ENCODE measurements at regions not wholly inside any gene's neighbourhood (a gene's known extent, or its start where the extent isn't known, plus 50 kb on each side); places are given as distances from the start of the nearest gene placed in this dataset.

DNA sequence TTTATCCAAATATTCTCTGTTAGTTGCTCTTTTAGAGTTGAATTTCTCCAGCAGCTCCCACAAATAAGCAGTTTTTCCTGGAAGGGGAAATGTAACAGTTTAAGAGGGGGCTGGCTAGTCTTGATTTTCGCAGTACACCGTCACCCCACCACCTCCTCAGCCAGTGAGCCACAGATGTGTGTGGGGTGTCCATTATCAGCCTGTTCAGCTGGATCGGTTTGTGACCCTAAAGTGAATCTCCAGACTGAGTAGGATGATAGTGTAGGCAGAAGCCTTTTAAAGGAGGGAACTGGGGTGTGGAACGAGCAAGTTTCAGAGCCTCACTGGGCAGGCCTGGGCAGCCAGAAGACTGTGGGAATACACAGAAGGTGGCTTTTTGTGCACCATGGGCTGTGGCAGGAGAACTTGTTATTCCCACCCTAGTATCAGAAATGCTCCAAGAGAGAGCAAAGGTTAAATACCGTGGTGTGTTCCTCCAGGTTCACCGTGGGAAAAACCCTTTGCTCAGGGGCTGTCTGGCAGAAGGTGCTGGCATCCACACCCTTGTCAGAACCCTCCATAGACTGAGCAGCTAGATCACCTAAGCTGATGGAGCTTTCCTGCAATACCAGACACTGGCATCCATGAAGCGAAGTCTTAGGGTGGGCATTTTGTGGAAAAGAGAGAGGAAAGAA lies 230.9 kb upstream of the MOCS1 start:
- DNase-seq = no peak
- Histone ChIP-seq H3K27ac (replicated peaks) (no peak overlapping the region), H3K9me3 (replicated peaks) (peaks cover 5% of the 10 kb centered on the region), H3K4me3 (no peak overlapping the region), H3K27me3 (ENCODE audit: low read depth) (peaks cover 44% of the 10 kb centered on the region), H3K4me1 (no peaks in the 10 kb centered on the region), H3K36me3 (no peaks in the 10 kb centered on the region)
- TF ChIP-seq, protein P1, sequence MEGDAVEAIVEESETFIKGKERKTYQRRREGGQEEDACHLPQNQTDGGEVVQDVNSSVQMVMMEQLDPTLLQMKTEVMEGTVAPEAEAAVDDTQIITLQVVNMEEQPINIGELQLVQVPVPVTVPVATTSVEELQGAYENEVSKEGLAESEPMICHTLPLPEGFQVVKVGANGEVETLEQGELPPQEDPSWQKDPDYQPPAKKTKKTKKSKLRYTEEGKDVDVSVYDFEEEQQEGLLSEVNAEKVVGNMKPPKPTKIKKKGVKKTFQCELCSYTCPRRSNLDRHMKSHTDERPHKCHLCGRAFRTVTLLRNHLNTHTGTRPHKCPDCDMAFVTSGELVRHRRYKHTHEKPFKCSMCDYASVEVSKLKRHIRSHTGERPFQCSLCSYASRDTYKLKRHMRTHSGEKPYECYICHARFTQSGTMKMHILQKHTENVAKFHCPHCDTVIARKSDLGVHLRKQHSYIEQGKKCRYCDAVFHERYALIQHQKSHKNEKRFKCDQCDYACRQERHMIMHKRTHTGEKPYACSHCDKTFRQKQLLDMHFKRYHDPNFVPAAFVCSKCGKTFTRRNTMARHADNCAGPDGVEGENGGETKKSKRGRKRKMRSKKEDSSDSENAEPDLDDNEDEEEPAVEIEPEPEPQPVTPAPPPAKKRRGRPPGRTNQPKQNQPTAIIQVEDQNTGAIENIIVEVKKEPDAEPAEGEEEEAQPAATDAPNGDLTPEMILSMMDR (IDR thresholded peaks at IDR 0.05; ENCODE audit: borderline replicate concordance) = no peak
- intact Hi-C loops (cut with micrococcal nuclease) = no loop called here

DNA sequence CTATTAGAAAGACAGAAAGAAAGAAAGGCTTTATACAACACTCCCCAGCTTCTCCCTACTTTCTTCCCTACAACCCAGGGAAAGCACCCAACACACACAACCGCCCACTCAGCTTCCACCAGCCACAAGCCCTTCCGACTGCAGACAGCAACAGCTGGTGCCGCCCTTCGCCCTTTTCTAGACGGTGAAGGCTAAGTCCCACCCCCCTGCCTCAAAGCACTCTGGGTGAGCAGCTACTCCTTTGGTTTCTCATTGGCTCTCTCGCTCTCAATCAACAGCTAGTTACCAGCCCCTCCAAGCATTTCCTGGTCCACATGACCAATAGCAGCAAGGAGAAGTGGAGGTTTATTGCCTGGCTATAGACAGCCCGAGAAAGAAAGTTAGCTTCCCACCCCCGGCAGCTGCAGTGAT lies 230.1 kb upstream of the MOCS1 start:
- TF ChIP-seq, protein P1 (IDR thresholded peaks at IDR 0.05; ENCODE audit: borderline replicate concordance) = no peak
- H3K4me3 ChIP-seq = no peak overlapping the region
- intact Hi-C loops (cut with micrococcal nuclease) = no loop called here

DNA sequence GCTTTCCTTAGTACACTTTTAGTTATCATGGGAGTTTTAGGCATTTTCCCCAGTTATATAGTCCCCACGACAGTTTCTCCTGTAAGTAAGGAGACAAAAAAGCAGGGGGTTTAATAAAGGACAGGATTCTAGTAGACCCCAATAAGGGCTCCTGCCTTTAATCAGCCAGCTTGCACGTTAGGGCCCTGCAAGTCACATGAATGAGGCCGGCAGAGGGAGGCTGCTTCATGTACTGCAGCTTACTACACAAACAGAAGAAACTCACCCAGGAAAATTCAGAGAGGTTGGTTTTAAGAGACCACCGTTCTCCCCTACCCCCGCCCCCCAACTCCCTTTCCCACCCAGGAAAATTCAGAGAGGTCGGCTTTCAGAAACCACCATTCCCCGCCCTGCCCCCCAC lies 229.7 kb upstream of the MOCS1 start:
- TF ChIP-seq, protein P1 (IDR thresholded peaks at IDR 0.05; ENCODE audit: borderline replicate concordance) = no peak
- Histone ChIP-seq H3K4me3 (no peak overlapping the region), H3K27ac (replicated peaks) (no peak overlapping the region), H3K36me3 (no peaks in the 10 kb centered on the region), H3K4me1 (no peaks in the 10 kb centered on the region), H3K27me3 (ENCODE audit: low read depth) (peaks cover 37% of the 10 kb centered on the region), H3K9me3 (replicated peaks) (peaks cover 6% of the 10 kb centered on the region)
- DNase-seq = no peak
- intact Hi-C loops (cut with micrococcal nuclease) = no loop called here

More for the DNA sequence above, 230.1 kb upstream of the MOCS1 start:
- Histone ChIP-seq H3K27ac (replicated peaks) (no peak overlapping the region), H3K27me3 (ENCODE audit: low read depth) (peaks cover 41% of the 10 kb centered on the region), H3K36me3 (no peaks in the 10 kb centered on the region), H3K9me3 (replicated peaks) (peaks cover 6% of the 10 kb centered on the region), H3K4me1 (no peaks in the 10 kb centered on the region)
- DNase-seq = no peak

DNA sequence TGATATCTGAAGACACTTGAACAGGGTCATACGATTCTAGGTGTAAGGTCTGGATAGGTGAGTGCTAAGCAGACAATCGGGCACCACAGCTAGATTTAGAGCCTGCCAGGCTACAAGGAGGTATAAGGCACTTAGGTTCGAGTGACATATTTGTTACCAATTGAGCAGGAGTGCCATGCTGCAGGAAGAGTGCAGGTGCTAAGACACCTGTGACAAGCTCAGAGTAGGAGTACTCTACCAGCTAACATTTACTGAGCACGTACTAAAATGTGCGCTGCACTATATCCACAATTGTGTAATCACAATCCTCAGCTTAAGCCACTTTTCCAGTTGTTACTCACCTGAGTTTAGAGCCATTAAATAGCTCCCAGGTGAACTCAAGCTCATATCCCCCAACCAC lies 227.8 kb upstream of the MOCS1 start:
- TF ChIP-seq, protein P1 (IDR thresholded peaks at IDR 0.05; ENCODE audit: borderline replicate concordance) = no peak
- Histone ChIP-seq H3K27ac (replicated peaks) (no peak overlapping the region), H3K4me3 (no peak overlapping the region)

DNA sequence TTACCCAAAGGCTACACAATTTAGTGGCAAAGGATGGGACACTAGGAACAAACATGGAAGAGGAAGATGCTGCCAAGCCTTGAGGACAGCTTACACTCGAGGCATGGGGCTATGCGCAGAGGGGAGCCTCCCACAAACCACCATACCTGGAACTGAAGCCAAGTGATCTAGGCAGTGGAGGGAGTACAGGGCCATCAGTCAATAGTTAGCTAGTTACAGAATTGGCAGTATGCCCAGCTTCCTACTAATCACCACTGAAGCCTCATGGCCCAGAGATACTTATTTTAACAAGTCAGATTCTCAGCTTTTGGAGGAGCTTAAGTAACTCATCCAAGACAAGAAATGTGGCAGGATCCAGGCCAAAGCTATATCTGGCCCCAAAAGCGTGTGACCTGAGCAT lies 226.6 kb upstream of the MOCS1 start:
- Histone ChIP-seq H3K4me3 (no peak overlapping the region), H3K4me1 (no peaks in the 10 kb centered on the region), H3K27ac (replicated peaks) (no peak overlapping the region), H3K9me3 (replicated peaks) (peaks cover 6% of the 10 kb centered on the region), H3K27me3 (ENCODE audit: low read depth) (peaks cover 43% of the 10 kb centered on the region), H3K36me3 (no peaks in the 10 kb centered on the region)
- TF ChIP-seq, protein P1 (IDR thresholded peaks at IDR 0.05; ENCODE audit: borderline replicate concordance) = no peak
- intact Hi-C loops (cut with micrococcal nuclease) = no loop called here
- no peak for DNase-seq

More for the DNA sequence above, 227.8 kb upstream of the MOCS1 start:
- Histone ChIP-seq H3K4me1 (no peaks in the 10 kb centered on the region), H3K9me3 (replicated peaks) (peaks cover 6% of the 10 kb centered on the region), H3K27me3 (ENCODE audit: low read depth) (peaks cover 30% of the 10 kb centered on the region), H3K36me3 (no peaks in the 10 kb centered on the region)
- intact Hi-C loops (cut with micrococcal nuclease) = no loop called here
- no peak for DNase-seq

Data from left ventricle myocardium inferior (tissue), 1 donor.